IMR-90 (cell line): ENCODE measurements at regions not wholly inside any gene's neighbourhood (a gene's known extent, or its start where the extent isn't known, plus 50 kb on each side); places are given as distances from the start of the nearest gene placed in this dataset.

Source experiments
- ATAC-seq: fragments of 200-7000 bp; cut with Tn5 transposase; 2 replicates; pipeline ENCODE4 v1.9.1; 2020; ENCODE audit warnings: low read depth, mild to moderate bottlenecking, moderate library complexity
- BruUV-seq: library from RNA; stranded (reverse); fragments of 400-500 nt; replicated peaks from 2 replicates; lab custom pipeline; 2021; lab: Mats Ljungman, UMichigan
- CTCF ChIA-PET: fragments of 300-600 bp; formaldehyde crosslinking; extraction: SDS; loops from one replicate; lab custom pipeline; 2021; ENCODE audit warnings: antibody characterized with exemption; lab: Yijun Ruan, JAX
- POLR2A ChIA-PET: fragments of 300-600 bp; sonication (Branson Sonifier 250); formaldehyde crosslinking; loops from one replicate; lab custom pipeline; 2022; ENCODE audit warnings: antibody characterized with exemption; ENCODE audit not compliant: unreplicated experiment; lab: Charles Lee
- DNase-seq: peaks from one replicate; pipeline ENCODE4 v3.0.0; 2013
- H2AFZ ChIP-seq: replicated peaks from 2 replicates; pipeline ENCODE3; 2013; ENCODE audit warnings: low read length, mild to moderate bottlenecking; ENCODE audit not compliant: poor library complexity
- H2AK5ac ChIP-seq: 2 replicates; pipeline ENCODE4 v1.6.1; 2013; ENCODE audit warnings: low read depth, low read length, inconsistent platforms
- H2AK9ac ChIP-seq: replicated peaks from 2 replicates; pipeline ENCODE3; 2013; ENCODE audit warnings: mild to moderate bottlenecking, low read depth, low read length, moderate library complexity; ENCODE audit not compliant: poor library complexity
- H2BK120ac ChIP-seq: 2 replicates; pipeline ENCODE4 v1.6.1; 2013; ENCODE audit warnings: low read depth, low read length, inconsistent platforms
- H2BK15ac ChIP-seq: 3 replicates; pipeline ENCODE4 v1.6.1; 2013; ENCODE audit warnings: low read depth, low read length, inconsistent platforms
- H2BK20ac ChIP-seq: 2 replicates; pipeline ENCODE4 v1.6.1; 2013; ENCODE audit warnings: low read depth, mild to moderate bottlenecking, inconsistent platforms, low read length, moderate library complexity
- H2BK5ac ChIP-seq: 2 replicates; pipeline ENCODE4 v1.6.1; 2013; ENCODE audit warnings: mild to moderate bottlenecking, low read depth, low read length, inconsistent platforms; ENCODE audit not compliant: poor library complexity, severe bottlenecking
- H3K14ac ChIP-seq: replicated peaks from 2 replicates; pipeline ENCODE4 v1.6.1; 2013; ENCODE audit warnings: low read depth, low read length, inconsistent platforms
- H3K18ac ChIP-seq: 2 replicates; pipeline ENCODE4 v1.6.1; 2013; ENCODE audit warnings: low read depth, low read length, control low read depth
- H3K23ac ChIP-seq: 2 replicates; pipeline ENCODE4 v1.6.1; 2013; ENCODE audit warnings: low read depth, low read length, inconsistent platforms
- H3K27ac ChIP-seq: 2 replicates; pipeline ENCODE4 v1.5.1; 2013; ENCODE audit warnings: mild to moderate bottlenecking, control low read depth, low read length; ENCODE audit not compliant: insufficient read depth
- H3K27me3 ChIP-seq: 2 replicates; pipeline ENCODE4 v1.6.1; 2013; ENCODE audit warnings: low read length; ENCODE audit not compliant: control insufficient read depth, insufficient read depth
- H3K36me3 ChIP-seq: 2 replicates; pipeline ENCODE4 v1.6.1; 2013; ENCODE audit warnings: low read length, mixed read lengths; ENCODE audit not compliant: control insufficient read depth, insufficient read depth
- H3K4ac ChIP-seq: 2 replicates; pipeline ENCODE4 v1.6.1; 2013; ENCODE audit warnings: low read depth, low read length, inconsistent platforms
- H3K4me1 ChIP-seq: 2 replicates; pipeline ENCODE4 v1.6.1; 2013; ENCODE audit warnings: low read length, mixed read lengths; ENCODE audit not compliant: control insufficient read depth, insufficient read depth
- H3K4me2 ChIP-seq: 2 replicates; pipeline ENCODE4 v1.6.1; 2013; ENCODE audit warnings: low read depth, mild to moderate bottlenecking, control low read depth, low read length, moderate library complexity
- H3K4me3 ChIP-seq: 2 replicates; pipeline ENCODE4 v1.5.1; 2013; ENCODE audit warnings: low read depth, mild to moderate bottlenecking, control low read depth, low read length, moderate library complexity; ENCODE audit not compliant: insufficient read depth
- H3K56ac ChIP-seq: 2 replicates; pipeline ENCODE4 v1.6.1; 2013; ENCODE audit warnings: low read length, inconsistent platforms; ENCODE audit not compliant: insufficient read depth; ENCODE audit errors: extremely low read depth
- H3K79me1 ChIP-seq, 2 experiments: 2 replicates each; pipeline ENCODE4 v1.6.1; 2013; ENCODE audit warnings: low read length in 2 of 2, inconsistent platforms in 1 of 2, low read depth in 1 of 2
- H3K9ac ChIP-seq: 2 replicates; pipeline ENCODE4 v1.6.1; 2013; ENCODE audit warnings: low read depth, low read length, control low read depth
- H3K9me1 ChIP-seq: 2 replicates; pipeline ENCODE4 v1.6.1; 2013; ENCODE audit warnings: low read length, inconsistent platforms; ENCODE audit not compliant: insufficient read depth
- H3K9me3 ChIP-seq: 2 replicates; pipeline ENCODE4 v1.6.1; 2013; ENCODE audit warnings: low read length; ENCODE audit not compliant: control insufficient read depth, insufficient read depth
- H4K20me1 ChIP-seq: 2 replicates; pipeline ENCODE4 v1.6.1; 2013; ENCODE audit warnings: low read length, inconsistent platforms; ENCODE audit not compliant: insufficient read depth
- H4K5ac ChIP-seq: 2 replicates; pipeline ENCODE4 v1.6.1; 2013; ENCODE audit warnings: mild to moderate bottlenecking, low read depth, low read length, control low read depth
- H4K8ac ChIP-seq, 2 experiments: 2 replicates each; pipeline ENCODE4 v1.6.1; 2013; ENCODE audit warnings: low read depth in 2 of 2, low read length in 2 of 2, control low read depth in 1 of 2, inconsistent platforms in 1 of 2
- H4K91ac ChIP-seq: 2 replicates; pipeline ENCODE4 v1.6.1; 2013; ENCODE audit warnings: low read depth, low read length, inconsistent platforms; ENCODE audit not compliant: insufficient read depth
- CEBPB ChIP-seq: IDR thresholded peaks from 2 replicates; pipeline ENCODE4 v1.6.1; 2012; ENCODE audit warnings: low read depth, low read length, improper control_type of control experiment
- ELK1 ChIP-seq: fragments of 150-350 bp; IDR thresholded peaks from 2 replicates; pipeline ENCODE4 v1.6.1; 2016; ENCODE audit warnings: low read depth, mild to moderate bottlenecking, low read length, moderate library complexity, borderline replicate concordance
- MAFK ChIP-seq: IDR thresholded peaks from 2 replicates; pipeline ENCODE4 v1.6.1; 2012; ENCODE audit warnings: low read depth, low read length, improper control_type of control experiment
- NFE2L2 ChIP-seq: fragments of 150-350 bp; IDR thresholded peaks from 2 replicates; pipeline ENCODE4 v1.6.1; 2016; ENCODE audit warnings: low read depth, mild to moderate bottlenecking, low read length
- POLR2A ChIP-seq: IDR thresholded peaks from 2 replicates; pipeline ENCODE4 v1.6.1; 2012; ENCODE audit warnings: mild to moderate bottlenecking, low read depth, low read length
- RFX5 ChIP-seq: IDR thresholded peaks from 2 replicates; pipeline ENCODE4 v1.8.0; 2012; ENCODE audit warnings: low read depth, mild to moderate bottlenecking, low read length, moderate library complexity
- SMC3 ChIP-seq: fragments of 150-350 bp; IDR thresholded peaks from 2 replicates; pipeline ENCODE4 v1.6.1; 2016; ENCODE audit warnings: low read depth, mild to moderate bottlenecking, antibody characterized with exemption, low read length, moderate library complexity
- USF2 ChIP-seq: fragments of 150-350 bp; IDR thresholded peaks from 2 replicates; pipeline ENCODE4 v1.6.1; 2017; ENCODE audit warnings: mild to moderate bottlenecking, antibody characterized with exemption, low read length, low read depth
- dilution Hi-C: fragments of 300-500 bp; cut with HindIII; formaldehyde crosslinking; loops from one replicate; pipeline ENCODE4 v1.14.3; 2018; ENCODE audit warnings: low sequenced_read_pairs; ENCODE audit not compliant: unreplicated experiment
- in situ Hi-C: fragments of 300-500 bp; cut with MboI; formaldehyde crosslinking; loops from 3 replicates; pipeline ENCODE4 v1.14.3; 2019; ENCODE audit warnings: low sequenced_read_pairs, inconsistent platforms, mixed read lengths
- intact Hi-C: fragments of 100-400 bp; cut with micrococcal nuclease; formaldehyde crosslinking; loops from 2 replicates; pipeline ENCODE4 v1.10.0; 2022

GRCh38 chr10:33465747-33466146 is 131.3 kb upstream of the NRP1 start:
- Histone ChIP-seq H3K4ac (no peak overlapping the region), H4K8ac (no peak overlapping the region), H3K4me3 (no peak overlapping the region), H3K9me1 (no peaks in the 10 kb centered on the region), H3K9ac (no peak overlapping the region), H3K9me3 (no peaks in the 10 kb centered on the region), H2AFZ (no peak overlapping the region), H3K18ac (no peak overlapping the region), H2BK5ac (no peak overlapping the region), H2BK15ac (no peak overlapping the region), H2AK9ac (no peak overlapping the region), H3K27me3 (no peaks in the 10 kb centered on the region), H3K27ac (no peak overlapping the region), H4K20me1 (no peaks in the 10 kb centered on the region), H3K23ac (no peak overlapping the region), H2BK20ac (no peak overlapping the region), H2AK5ac (no peak overlapping the region), H3K4me2 (no peak overlapping the region), H4K5ac (no peak overlapping the region), H2BK120ac (no peak overlapping the region), H3K14ac (no peak overlapping the region), H3K79me1 (no peaks in the 10 kb centered on the region), H3K56ac (no peak overlapping the region), H3K36me3 (no peaks in the 10 kb centered on the region), H4K91ac (no peak overlapping the region), H3K4me1 (no peaks in the 10 kb centered on the region)
- ChIA-PET POLR2A (no interaction called here), CTCF (no interaction called here)
- in situ Hi-C loops (no loop called here), intact Hi-C loops (no loop called here), dilution Hi-C loops (no loop called here)
- peak; percentile 8 for DNase-seq
- TF ChIP-seq SMC3 (no peak), MAFK (no peak), ELK1 (no peak), POLR2A (no peak), NFE2L2 (no peak), RFX5 (no peak), USF2 (no peak), CEBPB (no peak)
- BruUV-seq, result no TSS peak
- peak; percentile 11; the same call in 1 of the 2 replicates for ATAC-seq
